ENCODE measurements at regions not wholly inside any gene's neighbourhood (a gene's known extent, or its start where the extent isn't known, plus 50 kb on each side); places are given as distances from the start of the nearest gene placed in this dataset.

DNA sequence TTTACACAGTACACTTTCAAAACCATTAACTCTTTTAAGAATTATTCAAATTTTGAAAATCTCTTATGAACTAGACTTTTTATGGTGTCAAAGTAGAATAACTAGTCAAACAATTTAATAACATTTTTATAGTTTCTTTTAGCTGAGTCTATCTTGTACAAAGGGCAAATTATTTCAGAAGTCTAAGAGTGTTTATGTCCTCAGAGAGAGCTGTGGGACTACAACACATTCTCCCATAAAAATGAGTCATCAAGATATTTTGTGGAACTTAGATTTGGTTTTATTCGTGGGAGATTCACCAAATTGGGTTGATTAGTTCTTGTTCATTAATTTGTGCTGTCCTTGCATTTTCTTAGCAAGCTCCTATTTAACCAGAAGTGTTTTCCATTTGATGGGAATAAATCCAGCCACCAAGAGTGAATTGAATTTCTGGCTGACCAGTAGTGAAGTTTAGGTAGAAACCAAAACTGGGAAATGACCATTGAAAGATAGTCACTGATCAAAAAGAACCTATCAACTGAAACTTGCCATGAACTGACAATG lies 291.0 kb downstream of the DLEU7 start:
- TF ChIP-seq POLR2A (IDR thresholded peaks at IDR 0.05) = no peak
- TF ChIP-seq, protein P1, sequence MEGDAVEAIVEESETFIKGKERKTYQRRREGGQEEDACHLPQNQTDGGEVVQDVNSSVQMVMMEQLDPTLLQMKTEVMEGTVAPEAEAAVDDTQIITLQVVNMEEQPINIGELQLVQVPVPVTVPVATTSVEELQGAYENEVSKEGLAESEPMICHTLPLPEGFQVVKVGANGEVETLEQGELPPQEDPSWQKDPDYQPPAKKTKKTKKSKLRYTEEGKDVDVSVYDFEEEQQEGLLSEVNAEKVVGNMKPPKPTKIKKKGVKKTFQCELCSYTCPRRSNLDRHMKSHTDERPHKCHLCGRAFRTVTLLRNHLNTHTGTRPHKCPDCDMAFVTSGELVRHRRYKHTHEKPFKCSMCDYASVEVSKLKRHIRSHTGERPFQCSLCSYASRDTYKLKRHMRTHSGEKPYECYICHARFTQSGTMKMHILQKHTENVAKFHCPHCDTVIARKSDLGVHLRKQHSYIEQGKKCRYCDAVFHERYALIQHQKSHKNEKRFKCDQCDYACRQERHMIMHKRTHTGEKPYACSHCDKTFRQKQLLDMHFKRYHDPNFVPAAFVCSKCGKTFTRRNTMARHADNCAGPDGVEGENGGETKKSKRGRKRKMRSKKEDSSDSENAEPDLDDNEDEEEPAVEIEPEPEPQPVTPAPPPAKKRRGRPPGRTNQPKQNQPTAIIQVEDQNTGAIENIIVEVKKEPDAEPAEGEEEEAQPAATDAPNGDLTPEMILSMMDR (IDR thresholded peaks at IDR 0.05) = no peak

Measured in heart left ventricle (tissue), 13 donors.